ENCODE measurements at regions not wholly inside any gene's neighbourhood (a gene's known extent, or its start where the extent isn't known, plus 50 kb on each side); places are given as distances from the start of the nearest gene placed in this dataset.

DNA sequence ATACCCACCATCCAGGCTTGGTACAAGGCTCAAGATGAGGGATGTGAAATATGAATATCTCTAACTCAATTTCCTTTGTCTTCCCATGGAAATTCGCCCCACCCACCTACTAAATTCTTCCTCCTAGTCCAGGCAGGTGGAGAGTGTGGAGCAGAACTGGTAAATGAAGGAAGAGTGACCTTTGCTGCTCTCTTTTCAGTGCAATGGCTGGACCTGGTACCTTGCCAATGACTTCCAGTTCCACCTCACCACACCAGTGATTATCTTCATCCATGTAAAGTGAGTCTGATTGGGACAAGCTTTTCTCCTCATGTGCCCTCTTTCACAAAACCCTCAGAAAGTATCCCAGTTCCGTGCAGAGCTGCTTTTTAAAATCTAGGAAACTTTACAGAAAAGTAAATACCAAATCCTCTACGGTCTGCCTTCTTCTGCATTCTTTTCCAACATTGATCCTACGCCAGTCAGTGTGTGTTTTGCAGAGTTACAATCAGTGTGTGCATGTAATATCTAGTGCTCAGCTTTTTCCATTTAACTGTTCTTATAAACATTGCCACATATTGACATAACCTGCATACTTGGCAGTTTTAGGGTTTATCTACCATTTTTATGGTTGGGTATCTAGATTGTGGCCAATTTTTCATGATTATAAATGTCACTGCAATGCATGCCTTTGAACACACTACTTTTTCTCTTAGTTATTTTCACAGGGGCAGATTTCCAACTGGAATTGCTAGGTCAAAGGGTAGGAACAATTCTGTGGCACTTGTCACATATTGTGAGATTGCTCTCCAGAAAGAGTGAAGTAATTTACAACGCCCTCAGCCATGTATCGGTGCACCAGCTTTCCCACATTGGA is 86.5 kb upstream of the SEC11C start:
- DNase-seq (ENCODE audit: low read depth): no peak
- TF ChIP-seq CTCF (conservative IDR thresholded peaks at IDR 0.05; ENCODE audit: low read depth, low read length): no peak
- no peak overlapping the region for H3K4me3 ChIP-seq (ENCODE audit: low read length)

DNA sequence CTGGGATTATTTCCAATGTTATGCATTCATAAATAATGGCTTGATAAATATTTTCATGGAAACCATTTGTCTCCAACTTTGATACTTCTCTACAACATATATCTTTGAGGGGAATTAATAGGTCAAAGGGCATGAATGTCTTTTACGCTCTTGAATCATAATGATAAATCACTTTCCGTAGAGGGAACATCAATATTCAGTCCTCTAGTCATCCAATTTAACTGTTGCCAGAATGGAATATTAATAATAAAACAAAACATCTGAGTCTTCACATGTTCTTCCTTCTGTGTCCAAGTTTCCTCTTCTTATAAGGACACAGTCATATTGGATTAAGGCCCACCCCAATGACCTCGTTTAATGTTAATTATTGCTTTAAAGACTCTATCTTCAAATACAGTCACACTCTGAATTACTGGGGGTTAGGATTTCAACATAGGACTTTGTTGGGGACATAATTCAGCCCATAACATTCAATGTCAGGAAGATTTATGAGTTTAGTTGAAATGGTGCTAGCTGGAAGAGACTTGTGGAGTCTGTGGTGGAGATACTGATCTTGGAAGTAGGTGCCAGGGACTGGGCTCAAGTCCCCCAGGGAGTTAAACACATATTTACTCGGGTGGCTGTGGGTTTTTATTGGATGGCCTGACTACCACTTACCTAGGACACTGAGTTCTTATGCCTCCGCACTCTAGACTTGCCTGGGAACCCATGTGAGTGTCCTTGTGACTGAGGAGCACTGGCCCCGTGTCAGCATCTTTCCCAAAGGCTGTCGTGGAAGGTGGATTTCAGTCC is 85.0 kb upstream of the SEC11C start:
- TF ChIP-seq CTCF (conservative IDR thresholded peaks at IDR 0.05; ENCODE audit: low read depth, low read length): no peak
- H3K4me3 ChIP-seq (ENCODE audit: low read length): no peak overlapping the region
- DNase-seq (ENCODE audit: low read depth): no peak

- H3K4me3 ChIP-seq (ENCODE audit: low read length): no peak overlapping the region
- no peak for DNase-seq (ENCODE audit: low read depth)
- TF ChIP-seq CTCF (conservative IDR thresholded peaks at IDR 0.05; ENCODE audit: low read depth, low read length): peak; percentile 33
Observed at GRCh38 chr18:59055345-59056032, 84.2 kb upstream of the SEC11C start.

DNA sequence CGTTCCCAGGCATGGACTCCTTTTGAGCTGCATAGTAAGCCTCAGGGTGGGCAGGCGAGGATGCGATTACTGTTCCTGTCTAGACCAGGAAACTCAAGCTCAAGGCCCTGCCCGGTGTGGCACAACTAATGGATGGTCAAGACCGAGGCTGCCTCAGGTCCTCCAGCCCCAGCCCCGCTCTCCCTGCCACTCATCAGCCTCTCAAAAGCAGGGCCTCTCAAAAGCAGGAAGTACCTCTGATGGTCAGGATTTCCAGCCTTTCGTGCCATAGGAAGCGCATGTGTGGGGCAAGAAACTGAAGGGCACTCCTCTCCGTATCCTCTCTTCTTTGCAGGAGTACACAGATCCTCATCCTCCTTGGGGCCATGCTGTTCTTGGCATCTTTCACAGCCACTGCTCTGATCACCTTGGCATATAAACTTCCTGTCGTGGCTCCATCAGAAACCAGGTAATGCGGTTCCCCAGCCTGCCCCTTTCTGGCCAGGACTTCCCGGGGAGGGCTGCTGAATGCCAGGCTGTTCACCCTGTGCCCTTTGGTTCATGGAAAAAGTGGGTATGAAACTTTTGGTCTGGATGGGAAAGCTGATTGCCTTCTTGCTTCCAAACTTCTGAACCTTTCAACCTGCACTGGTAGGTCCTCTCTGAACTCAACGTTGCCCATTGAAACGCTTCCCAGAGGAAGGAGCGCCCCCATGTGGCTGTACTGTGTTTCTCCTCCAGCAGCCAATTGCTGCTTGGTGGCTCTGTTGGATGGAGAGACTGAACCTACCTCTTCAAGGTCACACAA is 82.8 kb upstream of the SEC11C start:
- no peak for DNase-seq (ENCODE audit: low read depth)
- peak; percentile 77 for TF ChIP-seq CTCF (conservative IDR thresholded peaks at IDR 0.05; ENCODE audit: low read depth, low read length)

GRCh38 chr18:59057493-59057795 is 82.2 kb upstream of the SEC11C start:
- DNase-seq (ENCODE audit: low read depth): no peak
- H3K4me3 ChIP-seq (ENCODE audit: low read length): no peak overlapping the region
- TF ChIP-seq CTCF (conservative IDR thresholded peaks at IDR 0.05; ENCODE audit: low read depth, low read length): no peak

More for the DNA sequence above, 82.8 kb upstream of the SEC11C start:
- no peak overlapping the region for H3K4me3 ChIP-seq (ENCODE audit: low read length)

GRCh38 chr18:59057969-59058368 is 81.7 kb upstream of the SEC11C start:
- no peak for TF ChIP-seq CTCF (conservative IDR thresholded peaks at IDR 0.05; ENCODE audit: low read depth, low read length)
- no peak overlapping the region for H3K4me3 ChIP-seq (ENCODE audit: low read length)
- no peak for DNase-seq (ENCODE audit: low read depth)

Measured in retinal pigment epithelial cell (primary cell).